Nephron (organoid): ENCODE measurements at regions not wholly inside any gene's neighbourhood (a gene's known extent, or its start where the extent isn't known, plus 50 kb on each side); places are given as distances from the start of the nearest gene placed in this dataset.
A peak's percentile ranks its signal among the peaks of the same experiment; 100 is the strongest.

Experiments
- H3K27ac Mint-ChIP-seq, 3 experiments: 2 replicates each; pipeline ENCODE4 v1.8.0; 2020; ENCODE audit warnings: mixed read lengths in 3 of 3, mild to moderate bottlenecking in 2 of 3, moderate library complexity in 1 of 3
- H3K27me3 Mint-ChIP-seq: 2 replicates; pipeline ENCODE4 v1.8.0; 2021; ENCODE audit warnings: low read depth, mild to moderate bottlenecking, moderate library complexity, mixed read lengths
- H3K36me3 Mint-ChIP-seq: 2 replicates; pipeline ENCODE4 v1.8.0; 2020; ENCODE audit warnings: low read depth, mixed read lengths
- H3K4me1 Mint-ChIP-seq: 2 replicates; pipeline ENCODE4 v1.8.0; 2020; ENCODE audit warnings: mixed read lengths
- H3K4me3 Mint-ChIP-seq, 3 experiments: 2 replicates each; pipeline ENCODE4 v1.8.0; 2020; ENCODE audit warnings: mild to moderate bottlenecking in 3 of 3, mixed read lengths in 3 of 3, moderate library complexity in 2 of 3
- H3K9me3 Mint-ChIP-seq: 2 replicates; pipeline ENCODE4 v1.8.0; 2020; ENCODE audit warnings: mixed read lengths
- CTCF ChIP-seq, 3 experiments: fragments of 200-600 bp; sonication (generic); IDR thresholded peaks; one replicate each; pipeline ENCODE4 v1.5.0; 2021; ENCODE audit warnings: antibody characterized with exemption in 3 of 3; ENCODE audit not compliant: unreplicated experiment in 3 of 3

DNA sequence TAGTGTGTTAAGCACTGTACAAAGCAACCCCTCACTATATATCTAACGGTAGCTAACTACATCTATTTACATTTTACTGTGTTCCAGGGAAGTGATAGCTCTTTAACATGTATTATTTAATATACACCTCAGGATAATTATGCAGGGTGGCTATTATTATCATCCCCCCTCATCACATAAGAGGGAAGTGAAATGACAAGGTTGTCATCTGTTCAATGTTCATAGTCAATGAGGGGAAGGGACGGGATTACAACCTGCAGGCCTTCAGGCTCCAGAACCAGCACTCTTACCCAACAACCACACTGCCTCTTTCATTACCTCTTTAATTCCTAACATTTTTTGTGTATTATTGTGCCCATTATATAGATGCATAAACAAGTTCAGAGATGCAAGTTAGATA, 238.7 kb upstream of the ANO3 start:
- Mint-ChIP-seq H3K9me3 (no peaks in the 10 kb centered on the region), H3K27me3 (no peaks in the 10 kb centered on the region), H3K4me1 (peaks cover 7% of the 10 kb centered on the region), H3K36me3 (no peaks in the 10 kb centered on the region), H3K4me3 (no peak overlapping the region), H3K27ac (no peak overlapping the region)
- TF ChIP-seq CTCF (IDR thresholded peaks at IDR 0.05; ENCODE audit: unreplicated experiment in 3 of 3): no peak

GRCh38 chr11:26095340-26095739, 236.6 kb upstream of the ANO3 start:
- Mint-ChIP-seq H3K27me3 (no peaks in the 10 kb centered on the region), H3K27ac (no peak overlapping the region), H3K4me3 (no peak overlapping the region), H3K9me3 (no peaks in the 10 kb centered on the region), H3K36me3 (no peaks in the 10 kb centered on the region), H3K4me1 (peaks cover 7% of the 10 kb centered on the region)
- TF ChIP-seq CTCF (IDR thresholded peaks at IDR 0.05; ENCODE audit: unreplicated experiment in 3 of 3): no peak

- peaks cover 7% of the 10 kb centered on the region for H3K4me1 Mint-ChIP-seq
- no peaks in the 10 kb centered on the region for H3K36me3 Mint-ChIP-seq
These were observed 235.5 kb upstream of the ANO3 start for GRCh38 chr11:26096451-26096850.

GRCh38 chr11:26102325-26102724, 229.6 kb upstream of the ANO3 start:
- Mint-ChIP-seq H3K4me3 (no peak overlapping the region), H3K36me3 (no peaks in the 10 kb centered on the region), H3K27me3 (no peaks in the 10 kb centered on the region), H3K9me3 (no peaks in the 10 kb centered on the region), H3K4me1 (no peaks in the 10 kb centered on the region), H3K27ac (no peak overlapping the region)
- TF ChIP-seq CTCF (IDR thresholded peaks at IDR 0.05; ENCODE audit: unreplicated experiment in 3 of 3): no peak

More at GRCh38 chr11:26096451-26096850, 235.5 kb upstream of the ANO3 start:
- Mint-ChIP-seq H3K4me3 (no peak overlapping the region), H3K9me3 (no peaks in the 10 kb centered on the region), H3K27ac (peak overlapping the region; percentile 24 to 35 (median 27)), H3K27me3 (no peaks in the 10 kb centered on the region)
- no peak for TF ChIP-seq CTCF (IDR thresholded peaks at IDR 0.05; ENCODE audit: unreplicated experiment in 3 of 3)

DNA sequence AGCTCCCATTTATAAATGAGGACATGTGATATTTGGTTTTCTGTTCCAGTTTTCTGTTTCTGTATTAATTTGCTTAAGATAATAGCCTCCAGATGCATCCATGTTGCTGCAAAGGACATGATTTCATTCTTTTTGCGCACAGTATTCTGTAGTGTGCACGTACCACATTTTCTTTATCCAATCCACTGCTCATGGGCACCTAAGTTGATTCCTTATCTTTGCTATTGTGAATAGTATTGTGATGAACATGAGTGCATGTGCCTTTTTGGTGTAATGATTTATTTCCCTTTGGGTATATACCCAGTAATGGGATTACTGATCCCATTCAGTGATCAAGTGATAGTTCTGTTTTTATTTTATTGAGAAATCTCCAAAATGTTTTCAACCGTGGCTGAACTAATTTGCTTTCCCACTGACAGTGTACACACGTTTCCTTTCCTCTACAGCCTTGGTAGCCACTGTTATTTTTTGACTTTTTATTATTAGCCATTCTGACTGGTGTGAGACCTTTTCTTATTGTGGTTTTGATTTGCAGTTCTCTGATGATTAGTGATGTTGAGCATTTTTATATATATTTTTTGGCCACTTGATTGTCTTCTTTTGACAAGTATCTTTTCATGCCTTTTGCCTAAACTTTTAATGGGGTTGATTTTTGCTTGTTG, 226.0 kb upstream of the ANO3 start:
- no peak overlapping the region for H3K27ac Mint-ChIP-seq
- no peaks in the 10 kb centered on the region for H3K27me3 Mint-ChIP-seq
- no peaks in the 10 kb centered on the region for H3K4me1 Mint-ChIP-seq

More for the DNA sequence above, 226.0 kb upstream of the ANO3 start:
- H3K9me3 Mint-ChIP-seq: no peaks in the 10 kb centered on the region
- no peak for TF ChIP-seq CTCF (IDR thresholded peaks at IDR 0.05; ENCODE audit: unreplicated experiment in 3 of 3)
- no peaks in the 10 kb centered on the region for H3K36me3 Mint-ChIP-seq
- H3K4me3 Mint-ChIP-seq: no peak overlapping the region
